HG02885 (cell line): ENCODE measurements at regions not wholly inside any gene's neighbourhood (a gene's known extent, or its start where the extent isn't known, plus 50 kb on each side); places are given as distances from the start of the nearest gene placed in this dataset.

Experiments
- ATAC-seq: cut with Tn5 transposase; IDR thresholded peaks from one replicate; pipeline ENCODE4 v1.9.1; 2021; ENCODE audit warnings: mild to moderate bottlenecking; ENCODE audit not compliant: unreplicated experiment, poor library complexity

DNA sequence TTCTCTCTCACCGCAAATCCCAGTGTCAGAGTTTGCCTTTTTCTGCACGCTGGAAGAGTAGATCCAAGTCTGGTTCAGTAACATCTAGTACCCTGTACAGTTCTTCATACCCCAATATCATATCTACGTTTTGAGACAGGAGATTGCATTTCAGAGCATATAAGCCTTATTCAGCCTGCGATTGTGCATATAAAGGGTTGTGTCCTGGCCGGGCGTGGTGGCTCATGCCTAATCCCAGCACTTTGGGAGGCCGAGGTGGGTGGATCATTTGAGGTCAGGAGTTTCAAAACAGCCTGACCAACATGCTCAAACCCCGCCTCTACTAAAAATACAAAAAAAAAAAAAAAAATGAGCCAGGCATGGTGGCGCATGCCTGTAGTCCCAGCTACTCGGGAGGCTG lies 104.9 kb downstream of the MTNR1B start:
- ATAC-seq, result no peak

DNA sequence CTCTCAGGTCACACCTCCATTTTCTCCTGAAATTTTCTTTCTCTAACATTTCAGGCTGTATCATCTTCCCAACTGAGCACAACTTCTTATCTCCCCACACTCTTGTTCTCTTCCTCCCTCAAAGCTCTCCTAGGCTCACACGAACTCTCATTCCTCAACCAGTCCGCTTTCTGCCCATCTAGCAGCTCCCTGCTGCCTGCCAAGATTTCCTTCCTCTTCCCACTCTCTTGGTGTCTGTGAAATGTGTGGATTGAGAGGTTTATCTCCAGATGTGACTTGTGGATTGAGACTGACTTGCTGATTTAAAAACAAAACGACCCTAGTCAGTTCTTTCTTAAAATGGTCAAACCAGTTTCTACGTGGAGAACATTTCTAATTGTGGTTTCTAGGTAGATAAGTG lies 106.3 kb downstream of the MTNR1B start:
- ATAC-seq, result no peak

GRCh38 chr11:93080146-93080759 lies 110.8 kb downstream of the MTNR1B start:
- ATAC-seq, result no peak

DNA sequence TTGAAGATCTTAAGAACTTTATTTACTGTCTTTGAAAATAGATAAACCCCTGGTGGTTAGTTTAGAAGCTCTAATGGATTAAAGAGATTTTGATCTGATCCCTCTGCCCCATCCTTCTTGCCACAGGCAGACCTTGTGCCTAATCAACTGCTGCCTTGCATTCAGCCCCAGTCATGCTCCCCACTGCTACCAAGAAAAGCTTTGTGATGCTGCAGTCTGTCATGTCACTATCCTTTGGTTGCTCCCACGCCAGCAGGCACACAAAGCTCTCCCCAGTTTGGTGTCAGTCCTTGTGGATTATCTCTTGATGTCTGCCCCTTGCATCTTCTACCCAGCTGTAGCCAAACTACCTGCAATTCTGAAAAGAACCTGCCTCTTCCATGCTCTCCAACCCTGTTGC lies 112.2 kb downstream of the MTNR1B start:
- no peak for ATAC-seq

DNA sequence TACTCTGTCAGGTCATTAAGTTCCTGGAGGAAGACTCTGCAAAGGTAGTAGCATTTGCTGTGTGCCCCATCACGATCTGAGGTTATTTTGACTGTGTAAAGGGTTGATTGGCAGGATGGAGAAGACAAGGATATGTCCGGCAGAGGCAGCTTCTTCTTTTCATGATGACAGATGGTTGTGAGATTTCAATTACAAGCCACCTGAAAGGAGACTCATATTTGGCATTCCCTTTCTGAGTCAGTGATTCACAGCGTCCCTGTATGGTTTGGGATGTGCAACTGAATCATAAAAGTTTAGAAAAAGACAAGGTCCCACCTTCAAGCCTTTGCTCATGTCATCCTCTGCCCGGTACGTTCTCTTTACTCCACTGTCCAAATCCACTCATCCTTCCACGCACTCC lies 113.4 kb downstream of the MTNR1B start:
- ATAC-seq, result no peak

DNA sequence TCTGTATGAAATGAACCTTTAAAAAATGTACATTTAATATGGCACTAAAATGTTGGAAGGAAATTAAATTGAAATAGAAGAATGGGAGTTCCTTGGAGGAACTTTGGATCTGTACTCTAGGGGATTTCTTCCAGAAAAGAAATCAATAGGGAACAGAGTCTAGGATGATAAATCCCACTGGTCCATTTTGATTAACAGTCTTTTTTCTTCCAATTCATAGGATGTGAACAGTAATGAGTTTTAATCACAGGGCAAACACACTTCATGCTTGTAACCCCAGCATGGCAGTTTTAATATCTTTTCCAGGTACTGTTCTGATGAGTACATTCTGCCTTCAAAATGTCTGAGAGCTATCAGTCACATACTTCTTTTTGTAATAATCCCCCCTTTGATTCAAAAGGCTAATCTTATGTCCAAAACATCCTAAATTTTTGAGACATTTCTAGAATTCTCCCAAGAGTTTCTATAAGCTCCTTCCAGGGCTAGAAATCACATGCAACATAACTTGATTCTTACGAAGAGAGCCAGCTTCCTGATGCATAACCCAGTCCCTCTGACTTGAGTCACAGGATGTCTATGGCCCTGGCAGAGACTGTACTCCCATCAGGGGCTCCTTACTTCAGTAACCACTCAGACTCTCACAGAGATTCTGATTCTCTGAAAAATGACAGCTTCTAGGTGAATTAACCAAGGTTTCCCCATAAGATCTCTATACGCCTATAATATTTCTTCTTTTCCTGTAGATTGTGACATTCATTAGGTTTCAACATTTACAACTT lies 112.9 kb downstream of the SLC36A4 start:
- no peak for ATAC-seq

DNA sequence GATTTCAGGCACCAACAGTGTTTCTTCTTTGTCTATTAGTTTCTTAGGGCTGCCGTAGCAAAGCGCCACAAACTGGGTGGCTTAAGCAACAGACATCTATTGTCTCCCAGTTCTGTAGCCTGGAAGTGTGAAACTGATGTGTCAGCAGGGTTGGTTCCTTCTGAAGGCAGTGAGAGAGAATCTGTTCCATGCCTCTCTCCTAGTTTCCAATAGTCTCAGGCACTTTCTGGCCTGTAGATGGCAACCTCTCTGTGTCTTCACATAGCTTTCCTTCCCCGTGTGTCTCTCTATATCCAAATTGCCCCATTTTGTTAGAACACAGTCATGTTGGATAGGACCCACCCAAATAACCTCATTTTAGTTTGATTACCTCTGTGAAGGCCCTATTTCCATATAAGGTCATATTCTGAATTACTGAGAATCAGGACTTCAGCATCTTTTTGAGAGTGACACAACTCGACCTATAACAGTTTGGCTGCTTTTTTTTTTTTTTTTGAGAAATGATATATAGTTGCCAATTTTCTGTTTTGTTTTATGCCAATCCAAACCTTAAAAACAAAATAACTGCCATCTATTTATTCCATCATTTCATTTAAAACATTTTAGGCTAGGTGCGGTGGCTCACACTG lies 108.2 kb downstream of the SLC36A4 start:
- ATAC-seq, result no peak
